Limb (tissue), 2 donors: ENCODE measurements at regions not wholly inside any gene's neighbourhood (a gene's known extent, or its start where the extent isn't known, plus 50 kb on each side); places are given as distances from the start of the nearest gene placed in this dataset.
A peak's percentile ranks its signal among the peaks of the same experiment; 100 is the strongest.

Source experiments
- DNase-seq, 2 donors: peaks; one replicate each; pipeline ENCODE4 v3.0.0-alpha.2; 2016; ENCODE audit errors: extremely low spot score in 2 of 2

DNA sequence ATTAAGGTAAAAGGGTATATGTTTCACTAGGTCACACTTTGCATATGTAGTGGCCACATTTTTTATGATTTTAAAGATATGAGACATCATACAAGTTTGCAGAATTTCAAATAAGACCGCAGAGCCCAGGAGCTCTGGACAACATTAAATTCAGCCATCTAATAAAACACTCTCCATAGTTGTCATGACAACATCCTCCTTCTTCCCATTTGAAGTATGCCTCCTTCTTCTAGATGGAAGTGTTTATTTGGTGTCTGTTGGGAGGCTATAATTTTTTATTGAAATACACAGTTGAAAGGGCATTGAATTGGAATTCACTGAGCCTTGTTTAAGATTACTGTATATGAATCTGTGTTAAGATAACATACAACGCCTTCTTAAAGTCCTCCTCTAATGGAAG lies 467.3 kb downstream of the CMPK2 start:
- no peak for DNase-seq

DNA sequence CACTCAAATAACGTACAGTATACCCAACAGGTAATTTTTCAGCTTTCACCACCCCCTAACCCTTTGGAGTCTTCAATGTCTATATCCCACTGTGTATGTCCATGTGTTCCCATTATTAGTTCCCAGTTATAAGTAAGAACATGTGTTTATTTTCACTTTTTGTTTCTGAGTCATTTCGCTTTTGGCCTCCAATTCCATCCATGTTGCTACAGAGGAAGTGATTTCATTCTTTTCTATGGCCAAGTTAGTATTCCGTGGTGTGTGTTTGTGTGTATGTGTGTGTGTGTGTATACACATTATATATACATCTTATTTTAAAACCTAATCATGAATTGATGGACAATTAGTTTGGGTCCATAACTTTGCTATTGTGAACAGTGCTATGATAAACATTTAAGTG lies 464.4 kb downstream of the CMPK2 start:
- DNase-seq, result no peak

DNA sequence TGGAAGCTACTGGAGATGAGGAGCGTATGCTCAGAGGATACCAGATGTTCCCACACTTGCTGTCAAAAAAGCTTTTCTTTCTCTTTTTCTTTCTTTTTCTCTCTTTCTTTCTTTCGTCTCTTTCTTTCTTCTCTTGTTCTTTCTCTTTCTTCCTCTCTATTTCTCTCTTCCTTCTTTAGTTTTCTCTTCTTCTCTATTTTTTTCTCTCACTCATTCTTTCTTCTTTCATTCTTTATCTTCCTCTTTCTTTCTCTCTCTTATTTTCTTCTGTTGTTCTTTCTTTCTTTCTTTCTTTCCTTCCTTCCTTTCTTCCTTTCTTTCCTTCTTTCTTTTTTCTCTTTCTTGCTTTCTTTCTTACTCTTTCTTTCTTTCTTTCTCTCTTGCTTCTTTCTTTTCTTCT lies 457.6 kb downstream of the CMPK2 start:
- no peak for DNase-seq

DNA sequence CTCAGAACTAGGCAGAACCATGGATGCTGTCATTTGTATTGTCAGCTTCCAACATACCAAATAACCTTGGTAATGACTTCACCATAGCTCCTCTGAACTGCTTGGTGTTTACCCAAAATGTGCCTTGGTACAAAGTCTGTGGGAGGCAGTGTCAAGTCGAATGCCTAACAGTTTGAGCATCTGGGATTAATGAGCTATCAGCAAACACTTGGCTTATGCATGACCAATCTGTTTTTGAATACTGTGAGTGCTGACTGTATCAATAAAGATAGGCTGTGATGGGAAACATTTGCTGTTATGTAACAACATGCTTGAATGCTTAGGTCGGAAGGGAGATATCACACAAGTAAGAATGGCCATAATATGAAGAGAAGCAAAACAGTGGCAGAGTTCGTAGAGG lies 455.4 kb downstream of the CMPK2 start:
- DNase-seq, result no peak

DNA sequence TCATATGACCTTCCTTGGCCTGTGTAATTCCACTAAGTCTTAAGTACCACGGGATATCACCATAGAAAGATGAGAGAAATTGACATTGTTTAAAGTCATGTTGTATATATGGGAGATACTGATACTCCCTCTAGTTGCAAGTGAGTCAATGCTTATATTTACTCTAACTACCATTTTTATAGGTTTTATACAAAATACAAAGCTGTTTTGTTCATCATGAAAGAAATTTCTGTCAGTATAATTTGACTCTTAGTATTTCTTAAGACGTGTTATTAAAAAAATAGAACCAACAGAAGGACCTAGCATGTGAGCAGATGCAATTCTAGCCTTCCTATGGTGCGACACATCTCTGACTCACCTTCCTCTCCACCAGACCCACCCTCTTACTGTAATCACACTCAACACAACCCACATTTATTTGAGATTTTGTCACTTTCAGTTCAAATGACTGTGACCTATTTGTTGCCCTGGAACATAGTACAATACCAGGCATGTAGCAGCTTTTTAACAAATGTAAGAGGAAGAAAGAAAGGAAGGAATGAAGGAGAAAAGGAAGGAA lies 453.1 kb downstream of the CMPK2 start:
- no peak for DNase-seq

DNA sequence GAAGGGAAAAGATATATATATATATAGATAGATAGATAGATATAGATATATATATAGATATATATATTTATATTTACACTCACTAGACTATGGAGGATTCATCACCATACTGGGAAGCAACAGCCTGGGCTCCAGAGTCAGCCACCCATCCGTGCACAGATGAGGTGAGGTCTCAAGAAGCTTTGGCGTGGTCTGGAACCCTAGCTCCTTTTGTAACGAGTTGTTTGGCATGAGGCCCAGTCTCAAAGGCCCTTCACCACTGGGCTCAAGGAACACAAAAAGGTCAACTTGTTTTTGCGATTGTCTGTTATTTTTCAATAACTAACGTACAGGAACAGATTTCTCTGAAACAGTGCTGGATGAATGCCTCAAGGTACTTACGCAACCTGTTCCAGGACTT lies 448.7 kb downstream of the CMPK2 start:
- DNase-seq, result no peak

DNA sequence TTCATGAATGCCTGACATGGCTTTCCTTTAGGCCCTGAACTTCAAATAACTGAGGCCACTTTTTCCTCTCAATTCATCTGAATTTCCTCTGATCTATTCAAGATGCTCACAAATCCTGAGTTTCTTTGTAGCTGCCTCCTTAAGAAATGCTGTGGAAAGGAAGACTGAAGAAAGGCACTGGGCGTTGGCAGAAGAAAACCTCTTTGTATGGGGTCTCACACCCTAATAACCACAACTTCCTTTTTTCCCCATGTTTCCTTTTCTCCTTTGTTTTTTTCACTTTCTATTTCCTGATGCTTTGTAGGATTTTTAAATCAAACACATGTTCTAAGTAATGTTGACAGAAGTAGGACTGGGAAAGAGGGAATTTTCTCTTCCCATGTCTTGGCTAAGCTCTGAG lies 447.4 kb downstream of the CMPK2 start:
- no peak for DNase-seq

DNA sequence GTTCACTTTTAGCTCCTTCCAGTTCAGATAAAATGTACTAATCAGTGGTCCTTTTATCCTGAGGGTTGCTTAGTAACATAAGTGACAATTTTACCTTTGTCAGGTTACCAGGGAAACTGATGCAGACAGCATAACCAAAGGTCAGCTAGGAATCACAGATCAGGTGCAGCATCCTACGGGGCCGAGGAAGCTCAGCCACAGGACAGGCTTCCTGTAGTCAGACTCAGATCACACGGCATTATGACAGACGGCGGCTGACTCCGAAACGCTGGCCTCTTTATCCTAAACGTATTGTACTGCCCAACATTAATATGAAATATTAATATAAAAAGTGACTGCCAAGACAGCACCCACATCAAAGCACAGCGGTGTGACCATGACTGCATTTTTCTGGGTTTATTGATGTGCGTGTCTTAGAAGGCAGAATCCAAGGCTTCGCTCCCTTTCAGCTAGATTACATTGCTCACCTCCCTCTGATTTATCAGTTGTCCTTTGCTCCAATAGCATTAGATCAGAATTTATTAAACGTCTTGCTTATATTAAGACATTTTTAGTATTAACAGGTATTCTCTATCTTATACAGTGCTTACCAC lies 444.5 kb downstream of the CMPK2 start:
- no peak for DNase-seq

DNA sequence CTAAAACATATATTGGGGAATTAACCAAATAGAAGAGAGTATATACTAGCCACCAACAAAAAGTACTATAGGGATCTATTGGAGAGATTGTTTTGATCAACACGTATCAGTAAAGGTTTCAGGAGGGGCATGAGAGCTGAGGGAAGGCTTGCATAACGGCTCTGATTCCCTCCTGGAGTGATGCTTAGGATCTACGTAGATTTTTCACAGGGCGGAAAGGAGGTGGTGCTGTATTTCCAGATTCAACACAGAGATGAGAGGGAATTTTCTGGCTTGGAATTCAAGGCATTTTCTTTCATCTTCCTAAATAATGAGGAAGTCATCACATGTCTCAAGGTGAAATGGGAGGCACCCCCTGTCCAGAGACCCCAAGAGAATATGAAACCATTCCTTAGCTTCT lies 443.8 kb downstream of the CMPK2 start:
- DNase-seq, result no peak

DNA sequence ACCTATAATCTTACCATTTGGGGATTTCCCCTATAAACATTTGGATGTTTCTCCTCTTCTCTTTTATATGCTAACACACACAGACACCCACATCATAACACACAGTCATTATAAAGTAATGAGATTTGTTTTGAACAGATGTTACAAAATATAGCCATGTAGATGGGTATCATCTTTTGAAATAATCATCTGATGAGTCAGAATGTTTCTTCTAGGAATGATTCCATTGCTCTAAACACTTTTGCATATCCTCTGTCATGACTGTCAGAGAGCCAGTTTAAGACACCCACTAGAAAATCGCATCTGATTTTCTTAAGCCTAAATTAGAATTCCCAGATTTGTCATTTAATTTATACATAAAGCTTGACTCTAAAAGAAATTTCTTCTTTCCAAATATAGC lies 442.6 kb downstream of the CMPK2 start:
- DNase-seq, result no peak

DNA sequence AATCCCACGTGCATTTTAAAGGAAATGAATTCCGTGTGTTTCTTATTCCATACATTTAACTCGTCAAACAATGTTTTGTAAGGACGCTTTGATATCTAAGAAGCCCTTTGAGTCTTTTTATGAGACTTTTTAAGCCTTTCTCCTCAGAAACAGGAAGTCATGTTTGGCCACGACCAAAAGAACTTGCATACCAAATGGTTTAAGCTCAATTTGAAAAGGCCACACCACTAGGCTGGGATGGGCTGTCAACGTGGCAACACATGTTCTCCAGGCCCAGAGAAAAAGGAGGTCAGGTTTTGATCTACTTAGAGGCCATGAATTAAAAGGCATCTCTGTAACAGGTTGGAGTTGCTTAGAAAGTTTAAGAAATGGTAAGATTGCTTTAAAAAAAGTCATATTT lies 441.8 kb downstream of the CMPK2 start:
- DNase-seq, result peak in 1 of 2 donors; percentile 21

DNA sequence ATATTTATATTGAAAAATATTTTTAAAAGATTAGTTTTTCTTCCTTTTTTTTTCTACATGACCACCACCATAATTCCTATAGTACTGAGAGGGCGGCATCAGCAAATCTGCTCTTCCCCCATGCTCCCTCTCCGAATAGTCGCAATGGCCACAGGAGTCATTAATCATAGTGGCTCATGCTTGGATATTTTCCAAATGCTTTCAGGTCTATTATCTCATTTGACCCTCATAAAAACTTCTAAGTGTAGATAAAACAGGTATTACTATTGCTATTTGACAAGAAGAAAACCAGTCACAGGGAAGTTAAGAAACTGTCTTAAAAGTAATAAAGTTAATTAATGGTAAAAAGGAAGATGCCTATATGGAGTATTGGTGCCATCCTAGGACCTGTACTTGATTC lies 440.7 kb downstream of the CMPK2 start:
- DNase-seq, result no peak

DNA sequence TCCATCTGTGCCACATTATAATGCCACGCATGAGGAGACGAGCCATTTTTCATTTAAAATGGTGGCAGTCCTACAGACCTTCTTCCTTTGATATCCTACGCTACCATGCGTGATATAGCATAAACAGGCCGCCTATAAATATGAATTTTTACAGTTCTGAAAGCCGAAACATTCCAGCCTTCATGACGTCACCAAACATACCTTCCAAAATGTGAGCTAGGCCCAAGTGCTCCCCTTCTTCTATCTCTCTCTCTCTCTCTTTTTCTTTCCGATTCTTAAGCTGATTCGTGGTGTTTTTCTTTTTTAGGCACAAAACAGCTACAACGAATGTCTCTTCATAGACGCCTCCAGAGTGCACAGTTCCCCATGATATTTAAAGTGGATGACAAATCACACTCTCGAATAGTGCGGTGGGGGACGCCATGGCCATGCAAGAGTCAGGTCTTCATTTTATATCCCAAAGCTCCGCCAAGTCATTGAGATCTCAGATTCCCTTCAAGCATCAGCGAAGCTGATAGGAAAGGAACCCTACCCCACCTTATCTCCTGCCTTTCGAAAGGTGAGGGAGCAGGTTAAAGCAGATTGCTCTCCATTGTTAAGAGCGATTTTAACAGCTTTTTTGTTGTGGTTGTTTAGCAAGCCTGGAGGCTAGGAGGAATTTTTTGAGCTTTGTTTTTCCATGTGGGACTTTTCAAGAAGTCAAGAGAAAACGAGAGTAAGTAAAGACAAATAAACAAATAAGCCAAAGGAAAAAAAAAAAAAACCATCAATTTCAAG lies 436.3 kb downstream of the CMPK2 start:
- DNase-seq, result no peak

DNA sequence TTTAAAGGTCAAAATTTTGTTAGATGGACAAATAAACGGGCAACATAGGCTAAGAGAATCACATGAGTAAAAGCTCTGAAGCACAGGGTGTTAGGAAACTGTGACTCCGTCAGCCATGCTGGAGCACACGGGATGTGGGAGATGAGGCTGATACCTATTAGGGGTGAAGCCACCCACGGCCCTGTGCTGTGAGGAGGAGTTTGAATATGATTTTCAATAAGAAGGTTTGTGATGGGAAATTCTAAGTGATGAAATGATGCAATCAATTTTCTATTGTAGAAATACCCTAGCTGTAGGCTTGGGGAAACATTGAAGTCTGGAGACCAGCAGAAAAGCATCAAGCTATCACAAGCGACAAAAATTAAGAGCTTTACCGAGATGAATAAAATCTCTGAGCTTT lies 431.3 kb downstream of the CMPK2 start:
- no peak for DNase-seq

DNA sequence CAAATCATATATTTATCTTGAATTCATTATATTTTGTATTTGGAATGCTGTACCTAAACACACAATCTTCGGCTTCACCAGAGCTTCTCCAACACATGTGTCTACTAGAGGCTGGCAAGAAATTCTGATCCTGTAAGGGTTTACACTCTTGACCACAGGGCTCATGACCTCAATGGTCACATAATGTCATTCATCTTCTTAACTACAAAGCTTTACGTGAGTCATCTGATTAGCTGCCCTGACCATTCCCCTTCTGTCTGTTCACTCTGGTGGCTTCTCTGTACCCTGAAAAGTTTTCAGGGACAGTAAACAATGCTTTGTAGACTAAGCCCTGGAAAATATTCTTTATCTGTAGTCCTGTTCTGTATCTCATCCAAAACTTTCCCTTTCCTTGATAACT lies 423.9 kb downstream of the CMPK2 start:
- no peak for DNase-seq

DNA sequence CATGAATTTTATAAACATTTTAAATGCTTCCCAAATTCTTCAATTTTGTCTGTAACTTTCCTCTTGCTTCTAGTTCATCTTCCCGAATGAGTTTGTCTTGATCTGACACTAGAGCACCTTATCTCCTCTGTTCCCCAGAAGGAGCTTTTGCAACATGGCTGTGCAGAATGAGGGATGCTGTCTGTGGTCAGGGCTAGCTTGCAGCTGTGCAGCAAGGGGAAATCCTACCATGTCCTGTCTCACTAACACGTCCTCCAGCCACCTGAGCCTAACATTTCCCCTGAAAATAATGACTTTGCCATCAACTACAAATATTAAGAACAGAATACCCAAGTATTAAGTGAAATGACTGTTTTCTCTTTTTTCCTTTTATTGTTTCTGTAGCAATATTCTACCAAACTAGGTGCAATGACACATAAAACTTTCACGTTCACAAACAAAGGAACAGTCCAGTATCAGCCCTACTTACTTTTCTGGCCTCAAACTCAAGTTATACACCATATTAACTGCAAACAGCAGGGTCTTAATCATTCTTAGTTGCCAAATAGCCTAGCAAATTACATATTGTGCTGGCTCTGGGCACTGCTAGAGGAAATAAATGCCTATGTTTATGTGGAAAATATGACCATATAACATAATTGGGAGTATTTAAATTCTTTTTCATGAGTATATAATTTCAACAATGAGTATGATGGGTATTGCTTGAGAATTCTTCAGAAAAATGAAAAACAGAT lies 423.3 kb downstream of the CMPK2 start:
- no peak for DNase-seq

DNA sequence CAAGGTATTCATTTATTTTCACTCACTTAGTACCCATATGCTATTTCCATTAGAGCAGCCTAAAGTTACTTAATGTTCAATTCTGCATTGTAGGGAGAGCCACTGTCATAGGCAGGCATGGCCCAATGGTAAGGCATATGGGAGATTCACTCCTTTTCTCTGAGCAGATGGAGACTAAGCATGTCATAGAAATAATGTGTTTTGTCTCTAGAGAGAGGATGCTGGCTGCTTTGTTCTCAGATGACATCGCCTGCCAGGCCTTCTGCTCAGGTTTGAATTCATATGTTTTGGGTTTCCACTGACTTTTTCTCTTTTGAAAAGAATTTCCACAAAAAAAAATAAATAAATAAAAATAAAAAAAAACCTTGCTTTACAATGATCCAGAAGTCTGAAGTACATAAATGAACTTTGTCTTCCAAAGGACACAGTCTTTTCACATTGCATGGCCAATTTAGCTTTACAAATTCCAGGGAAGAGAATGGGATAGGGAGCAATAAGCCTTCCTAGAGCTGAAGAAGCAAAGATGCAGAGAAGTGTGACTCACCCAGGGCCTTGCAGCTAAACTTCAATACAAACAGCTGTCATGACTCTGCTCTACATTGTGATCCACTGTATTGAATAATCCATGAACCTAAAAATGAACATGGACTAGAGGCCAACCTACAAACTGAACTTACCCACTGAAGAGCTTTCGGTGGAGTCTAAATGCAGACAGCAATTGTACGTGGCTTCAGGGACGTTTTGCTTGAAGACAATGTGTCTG lies 422.5 kb downstream of the CMPK2 start:
- no peak for DNase-seq

DNA sequence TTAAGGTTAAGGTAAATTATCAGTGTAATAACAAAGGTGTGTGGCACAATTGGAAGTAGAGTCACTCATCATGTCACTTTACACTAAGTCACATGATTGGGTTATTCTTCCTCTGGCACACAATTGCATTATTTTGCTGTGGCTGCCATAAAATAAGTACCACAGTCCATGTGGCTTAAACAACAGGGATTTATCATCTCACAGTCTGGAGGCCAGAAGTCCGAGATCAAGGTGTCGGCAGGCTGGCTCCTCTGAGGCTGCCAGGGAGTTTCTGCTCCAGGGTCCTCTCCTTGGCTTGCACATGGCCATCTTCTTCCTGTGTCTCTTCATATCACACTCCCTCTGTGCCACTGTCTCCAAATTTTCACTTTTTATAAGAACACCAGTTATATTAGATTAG lies 421.2 kb downstream of the CMPK2 start:
- DNase-seq, result no peak

DNA sequence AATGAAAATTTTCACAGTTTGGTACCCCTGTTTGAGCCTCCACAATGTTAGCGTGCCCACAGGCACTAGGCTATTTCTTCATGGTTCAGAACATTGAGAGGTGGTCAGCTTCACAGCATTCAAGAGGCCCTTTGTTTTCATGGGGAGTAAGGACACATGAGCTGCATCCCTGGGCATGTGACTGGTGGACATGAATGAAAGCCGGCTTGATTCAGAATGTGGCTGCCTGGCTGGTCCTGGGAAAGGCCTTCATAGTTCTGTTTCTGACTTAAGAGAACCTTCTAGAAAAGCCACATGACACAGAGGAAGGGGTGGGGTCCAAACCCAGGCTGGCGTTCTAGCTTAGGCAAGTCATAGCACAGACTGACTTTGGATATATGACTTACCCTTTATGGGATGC lies 420.6 kb downstream of the CMPK2 start:
- DNase-seq, result no peak

DNA sequence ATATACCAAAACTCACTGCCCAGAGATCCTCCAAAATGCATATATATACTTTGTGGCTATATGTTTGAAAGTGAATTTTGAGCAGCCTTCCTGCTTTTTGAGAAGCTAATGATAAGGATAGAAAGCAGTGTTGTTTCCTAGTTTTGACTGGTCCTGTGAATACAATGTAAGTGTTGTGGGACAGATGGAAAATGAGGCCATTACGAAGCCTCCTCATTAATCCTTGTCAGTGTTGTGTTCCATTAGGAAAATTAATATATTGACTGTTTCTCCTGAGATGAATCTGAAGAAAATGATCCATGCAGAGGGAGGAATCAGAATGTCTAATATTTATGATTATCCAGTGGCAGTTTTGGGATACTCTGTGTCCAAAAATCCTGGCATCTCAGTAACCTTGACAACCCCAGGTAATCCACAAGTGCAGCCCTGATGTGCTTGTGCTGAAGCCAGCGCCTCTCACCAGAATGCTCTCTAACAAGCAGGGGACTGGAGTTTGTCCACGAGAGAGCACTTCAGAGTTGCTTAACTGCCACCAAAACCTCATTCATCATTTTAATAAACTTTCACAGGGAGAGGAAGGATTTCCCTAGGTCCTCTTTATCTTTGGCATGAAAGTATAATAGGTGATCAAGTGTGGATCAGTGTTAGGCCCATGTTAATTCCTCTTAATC lies 418.6 kb downstream of the CMPK2 start:
- DNase-seq, result no peak

DNA sequence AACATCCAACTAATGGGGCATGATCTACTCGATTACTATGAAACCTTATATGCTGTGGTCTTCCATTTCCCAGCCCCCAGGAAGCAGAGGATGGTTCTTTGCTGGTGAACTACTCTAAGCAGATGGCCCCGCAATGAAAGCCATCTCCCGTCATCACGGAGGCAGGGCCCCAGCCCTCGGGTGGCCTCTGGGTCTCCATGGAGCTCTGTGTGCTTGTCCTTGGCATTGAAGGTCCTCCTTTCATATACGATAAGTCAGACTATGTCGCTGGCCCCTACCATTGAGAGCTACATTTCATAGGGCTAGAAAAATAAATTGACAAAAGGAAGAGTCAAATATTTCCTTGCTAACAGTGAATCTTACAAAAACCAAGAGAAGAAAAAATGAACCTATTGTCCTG lies 416.8 kb downstream of the CMPK2 start:
- DNase-seq, result no peak
